HEK293 (cell line): ENCODE measurements at regions not wholly inside any gene's neighbourhood (a gene's known extent, or its start where the extent isn't known, plus 50 kb on each side); places are given as distances from the start of the nearest gene placed in this dataset.
A peak's percentile ranks its signal among the peaks of the same experiment; 100 is the strongest.

Experiments
- BCL11B ChIP-seq: fragments of 450-650 bp; formaldehyde crosslinking; IDR thresholded peaks from 2 replicates; pipeline ENCODE4 v1.5.1; 2016; ENCODE audit warnings: low read depth, missing biosample characterization, missing genetic modification characterization
- GFI1B ChIP-seq: fragments of 450-650 bp; formaldehyde crosslinking; IDR thresholded peaks from 2 replicates; pipeline ENCODE4 v1.5.1; 2016; ENCODE audit warnings: missing biosample characterization, missing genetic modification characterization
- KLF1 ChIP-seq: fragments of 450-650 bp; formaldehyde crosslinking; IDR thresholded peaks from 2 replicates; pipeline ENCODE4 v1.5.1; 2016; ENCODE audit warnings: missing biosample characterization, missing genetic modification characterization
- KLF17 ChIP-seq: fragments of 450-650 bp; formaldehyde crosslinking; IDR thresholded peaks from 2 replicates; pipeline ENCODE4 v1.5.1; 2016; ENCODE audit warnings: missing biosample characterization, missing genetic modification characterization
- MEIS1 ChIP-seq: sonication (generic); formaldehyde crosslinking; IDR thresholded peaks from 2 replicates; pipeline ENCODE4 v1.8.1; 2022; ENCODE audit warnings: missing genetic modification reagents, mild to moderate bottlenecking, borderline replicate concordance
- OSR2 ChIP-seq: fragments of 450-650 bp; formaldehyde crosslinking; IDR thresholded peaks from 2 replicates; pipeline ENCODE4 v1.5.1; 2016; ENCODE audit warnings: missing biosample characterization, missing genetic modification characterization
- REPIN1 ChIP-seq: fragments of 450-650 bp; formaldehyde crosslinking; IDR thresholded peaks from 2 replicates; pipeline ENCODE4 v1.5.1; 2017; ENCODE audit warnings: missing biosample characterization, missing genetic modification characterization, low read depth
- SCRT1 ChIP-seq: fragments of 450-650 bp; formaldehyde crosslinking; IDR thresholded peaks from 2 replicates; pipeline ENCODE4 v1.5.1; 2016; ENCODE audit warnings: missing biosample characterization, missing genetic modification characterization, borderline replicate concordance
- WT1 ChIP-seq: fragments of 450-650 bp; formaldehyde crosslinking; IDR thresholded peaks from 2 replicates; pipeline ENCODE4 v1.5.1; 2016; ENCODE audit warnings: missing biosample characterization, missing genetic modification characterization
- ZBTB10 ChIP-seq: fragments of 450-650 bp; formaldehyde crosslinking; IDR thresholded peaks from 2 replicates; pipeline ENCODE4 v1.5.1; 2016; ENCODE audit warnings: missing biosample characterization, missing genetic modification characterization
- ZBTB17 ChIP-seq: fragments of 450-650 bp; formaldehyde crosslinking; IDR thresholded peaks from 2 replicates; pipeline ENCODE4 v1.5.1; 2016; ENCODE audit warnings: missing biosample characterization, missing genetic modification characterization
- ZBTB20 ChIP-seq: fragments of 450-650 bp; formaldehyde crosslinking; IDR thresholded peaks from 2 replicates; pipeline ENCODE4 v1.5.1; 2016; ENCODE audit warnings: missing biosample characterization, missing genetic modification characterization
- ZBTB8A ChIP-seq: fragments of 450-650 bp; formaldehyde crosslinking; IDR thresholded peaks from 2 replicates; pipeline ENCODE4 v1.5.1; 2016; ENCODE audit warnings: missing biosample characterization, missing genetic modification characterization
- ZEB2 ChIP-seq: fragments of 450-650 bp; formaldehyde crosslinking; IDR thresholded peaks from 2 replicates; pipeline ENCODE4 v1.5.1; 2016; ENCODE audit warnings: missing biosample characterization, missing genetic modification characterization
- ZNF140 ChIP-seq: fragments of 450-650 bp; formaldehyde crosslinking; IDR thresholded peaks from 2 replicates; pipeline ENCODE4 v1.5.1; 2016; ENCODE audit warnings: missing biosample characterization, missing genetic modification characterization
- ZNF202 ChIP-seq: fragments of 450-650 bp; formaldehyde crosslinking; IDR thresholded peaks from 2 replicates; pipeline ENCODE4 v1.5.1; 2016; ENCODE audit warnings: missing biosample characterization, missing genetic modification characterization, borderline replicate concordance
- ZNF223 ChIP-seq: fragments of 450-650 bp; formaldehyde crosslinking; IDR thresholded peaks from 2 replicates; pipeline ENCODE4 v1.5.1; 2016; ENCODE audit warnings: missing biosample characterization, missing genetic modification characterization
- ZNF280C ChIP-seq: fragments of 450-650 bp; formaldehyde crosslinking; IDR thresholded peaks from 2 replicates; pipeline ENCODE4 v1.5.1; 2016; ENCODE audit warnings: missing biosample characterization, missing genetic modification characterization
- ZNF335 ChIP-seq: fragments of 450-650 bp; formaldehyde crosslinking; conservative IDR thresholded peaks from 2 replicates; pipeline ENCODE4 v1.5.1; 2016; ENCODE audit warnings: missing biosample characterization, missing genetic modification characterization
- ZNF362 ChIP-seq: fragments of 450-650 bp; formaldehyde crosslinking; IDR thresholded peaks from 2 replicates; pipeline ENCODE4 v1.5.1; 2016; ENCODE audit warnings: missing biosample characterization, missing genetic modification characterization
- ZNF510 ChIP-seq: fragments of 450-650 bp; formaldehyde crosslinking; IDR thresholded peaks from 2 replicates; pipeline ENCODE4 v1.5.1; 2018; ENCODE audit warnings: mild to moderate bottlenecking, missing genetic modification characterization, missing biosample characterization; ENCODE audit not compliant: insufficient replicate concordance
- ZNF514 ChIP-seq: fragments of 450-650 bp; formaldehyde crosslinking; IDR thresholded peaks from 2 replicates; pipeline ENCODE4 v1.5.1; 2016; ENCODE audit warnings: missing biosample characterization, missing genetic modification characterization
- ZNF548 ChIP-seq: fragments of 450-650 bp; formaldehyde crosslinking; IDR thresholded peaks from 2 replicates; pipeline ENCODE4 v1.5.1; 2016; ENCODE audit warnings: missing biosample characterization, missing genetic modification characterization
- ZNF560 ChIP-seq: fragments of 450-650 bp; formaldehyde crosslinking; IDR thresholded peaks from 2 replicates; pipeline ENCODE4 v1.5.1; 2017; ENCODE audit warnings: missing biosample characterization, missing genetic modification characterization, borderline replicate concordance
- ZNF658 ChIP-seq: fragments of 450-650 bp; formaldehyde crosslinking; IDR thresholded peaks from 2 replicates; pipeline ENCODE4; 2016; ENCODE audit warnings: missing biosample characterization, missing genetic modification characterization
- ZNF707 ChIP-seq: fragments of 450-650 bp; formaldehyde crosslinking; IDR thresholded peaks from 2 replicates; pipeline ENCODE4 v1.5.1; 2016; ENCODE audit warnings: missing biosample characterization, missing genetic modification characterization

GRCh38 chr15:48006031-48006511 is 114.7 kb upstream of the SLC24A5 start (continued):
- no peak for TF ChIP-seq ZNF362
- TF ChIP-seq ZNF658 = no peak
- no peak for TF ChIP-seq ZNF560 (tag by site-specific recombination)
- no peak for TF ChIP-seq ZNF140 (tag by site-specific recombination)
- no peak for TF ChIP-seq ZNF202 (tag by site-specific recombination)
- no peak for TF ChIP-seq ZNF223
- no peak for TF ChIP-seq ZNF510 (tag by site-specific recombination)
- no peak for TF ChIP-seq ZNF707 (tag by site-specific recombination)
- no peak for TF ChIP-seq MEIS1 (CRISPR knock-in tag)
- TF ChIP-seq ZBTB17 (tag by site-specific recombination) = no peak
- no peak for TF ChIP-seq REPIN1 (tag by site-specific recombination)
- TF ChIP-seq ZEB2 (tag by site-specific recombination) = no peak
- TF ChIP-seq GFI1B = no peak
- peak; percentile 10; the same call in 1 of the 2 replicates for TF ChIP-seq OSR2 (tag by site-specific recombination)
- no peak for TF ChIP-seq ZNF280C
- no peak for TF ChIP-seq ZNF514 (tag by site-specific recombination)
- TF ChIP-seq KLF17 (tag by site-specific recombination) = peak; percentile 53; the same call in 1 of the 2 replicates
- no peak for TF ChIP-seq BCL11B (tag by site-specific recombination)
- no peak for TF ChIP-seq ZNF335
- TF ChIP-seq KLF1 = no peak
- no peak for TF ChIP-seq ZBTB10 (tag by site-specific recombination)
- peak; percentile 52 for TF ChIP-seq ZBTB20 (tag by site-specific recombination)
- no peak for TF ChIP-seq SCRT1 (tag by site-specific recombination)
- no peak for TF ChIP-seq ZBTB8A (tag by site-specific recombination)
- TF ChIP-seq ZNF548 (tag by site-specific recombination) = no peak
- peak; percentile 88 for TF ChIP-seq WT1 (tag by site-specific recombination)
- TF ChIP-seq, all 188 proteins: peak for 14
